ENCODE measurements at regions not wholly inside any gene's neighbourhood (a gene's known extent, or its start where the extent isn't known, plus 50 kb on each side); places are given as distances from the start of the nearest gene placed in this dataset.
"Not testable (repeated sequence)": the region's sequence is repeated elsewhere in the genome, so short reads cannot be mapped to it uniquely, and the experiment has no call there.

GRCh38 chr5:32869216-32869615, 158.1 kb downstream of the NPR3 start:
- no peaks in the 10 kb centered on the region for H3K27me3 ChIP-seq (ENCODE audit: control insufficient read depth, insufficient read depth, low read length)
- H3K4me3 ChIP-seq (ENCODE audit: low read length), result no peak overlapping the region
- H3K36me3 ChIP-seq (ENCODE audit: control insufficient read depth, insufficient read depth, low read length), result no peaks in the 10 kb centered on the region
- no peak overlapping the region for H3K9ac ChIP-seq (ENCODE audit: low read length)
- H3K27ac ChIP-seq (ENCODE audit: low read depth, low read length), result no peak overlapping the region
- no peaks in the 10 kb centered on the region for H3K4me1 ChIP-seq (ENCODE audit: control insufficient read depth, insufficient read depth, low read length)

- H3K4me1 ChIP-seq (ENCODE audit: control insufficient read depth, insufficient read depth, low read length), result no peaks in the 10 kb centered on the region
- no peak overlapping the region for H3K4me3 ChIP-seq (ENCODE audit: low read length)
- no peaks in the 10 kb centered on the region for H3K27me3 ChIP-seq (ENCODE audit: control insufficient read depth, insufficient read depth, low read length)
Observed at GRCh38 chr5:32876791-32877190, 165.7 kb downstream of the NPR3 start.

DNA sequence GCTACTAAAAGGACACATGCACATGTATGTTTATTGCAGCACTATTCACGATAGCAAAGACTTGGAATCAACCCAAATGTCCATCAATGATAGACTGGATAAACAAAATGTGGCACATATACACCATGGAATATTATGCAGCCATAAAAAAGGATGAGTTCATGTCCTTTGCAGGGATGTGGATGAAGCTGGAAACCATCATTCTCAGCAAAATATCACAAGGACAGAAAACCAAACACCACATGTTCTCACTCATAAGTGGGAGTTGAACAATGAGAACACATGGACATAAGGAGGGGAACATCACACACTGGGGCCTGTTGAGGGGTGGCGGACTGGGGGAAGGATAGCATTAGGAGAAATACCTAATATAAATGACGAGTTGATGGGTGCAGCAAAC, 168.2 kb downstream of the NPR3 start:
- H3K27ac ChIP-seq (ENCODE audit: low read depth, low read length); H3K4me3 ChIP-seq (ENCODE audit: low read length); H3K36me3 ChIP-seq (ENCODE audit: control insufficient read depth, insufficient read depth, low read length); H3K9ac ChIP-seq (ENCODE audit: low read length); H3K27me3 ChIP-seq (ENCODE audit: control insufficient read depth, insufficient read depth, low read length); H3K4me1 ChIP-seq (ENCODE audit: control insufficient read depth, insufficient read depth, low read length): not testable (repeated sequence)

More at GRCh38 chr5:32876791-32877190, 165.7 kb downstream of the NPR3 start:
- Histone ChIP-seq H3K27ac (ENCODE audit: low read depth, low read length) (no peak overlapping the region), H3K36me3 (ENCODE audit: control insufficient read depth, insufficient read depth, low read length) (no peaks in the 10 kb centered on the region), H3K9ac (ENCODE audit: low read length) (no peak overlapping the region)

DNA sequence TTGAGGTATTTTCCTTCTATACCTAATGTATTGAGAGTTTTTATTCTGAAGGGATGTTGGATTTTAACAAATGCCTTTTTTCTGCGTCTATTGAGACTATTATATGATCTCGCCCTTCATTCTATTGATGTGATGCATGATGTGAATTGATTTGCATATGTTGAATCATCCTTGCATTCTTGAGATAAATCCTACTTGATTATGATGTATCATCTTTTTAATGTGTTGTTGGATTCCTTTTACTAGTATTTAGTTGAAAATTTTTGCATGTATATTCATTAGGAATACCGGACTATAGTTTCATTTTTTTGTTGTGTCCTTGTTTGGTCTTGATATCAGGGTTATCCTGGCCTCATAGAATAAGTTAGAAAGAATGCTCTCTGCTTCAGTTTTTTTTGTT, 169.7 kb downstream of the NPR3 start:
- Histone ChIP-seq H3K27ac (ENCODE audit: low read depth, low read length) (no peak overlapping the region), H3K36me3 (ENCODE audit: control insufficient read depth, insufficient read depth, low read length) (no peaks in the 10 kb centered on the region), H3K9ac (ENCODE audit: low read length) (no peak overlapping the region), H3K4me1 (ENCODE audit: control insufficient read depth, insufficient read depth, low read length) (no peaks in the 10 kb centered on the region), H3K4me3 (ENCODE audit: low read length) (no peak overlapping the region), H3K27me3 (ENCODE audit: control insufficient read depth, insufficient read depth, low read length) (no peaks in the 10 kb centered on the region)

GRCh38 chr5:32887390-32887789, 176.3 kb downstream of the NPR3 start:
- Histone ChIP-seq H3K9ac (ENCODE audit: low read length) (no peak overlapping the region), H3K27ac (ENCODE audit: low read depth, low read length) (no peak overlapping the region), H3K4me1 (ENCODE audit: control insufficient read depth, insufficient read depth, low read length) (no peaks in the 10 kb centered on the region)

GRCh38 chr5:32889078-32889477, 178.0 kb downstream of the NPR3 start:
- no peak overlapping the region for H3K9ac ChIP-seq (ENCODE audit: low read length)
- H3K4me1 ChIP-seq (ENCODE audit: control insufficient read depth, insufficient read depth, low read length), result no peaks in the 10 kb centered on the region
- H3K4me3 ChIP-seq (ENCODE audit: low read length), result no peak overlapping the region
- no peaks in the 10 kb centered on the region for H3K36me3 ChIP-seq (ENCODE audit: control insufficient read depth, insufficient read depth, low read length)
- H3K27ac ChIP-seq (ENCODE audit: low read depth, low read length), result no peak overlapping the region
- H3K27me3 ChIP-seq (ENCODE audit: control insufficient read depth, insufficient read depth, low read length), result no peaks in the 10 kb centered on the region

More at GRCh38 chr5:32887390-32887789, 176.3 kb downstream of the NPR3 start:
- Histone ChIP-seq H3K4me3 (ENCODE audit: low read length) (no peak overlapping the region), H3K27me3 (ENCODE audit: control insufficient read depth, insufficient read depth, low read length) (no peaks in the 10 kb centered on the region), H3K36me3 (ENCODE audit: control insufficient read depth, insufficient read depth, low read length) (no peaks in the 10 kb centered on the region)

GRCh38 chr5:32903613-32904012, 192.5 kb downstream of the NPR3 start:
- Histone ChIP-seq H3K4me1 (ENCODE audit: control insufficient read depth, insufficient read depth, low read length) (no peaks in the 10 kb centered on the region), H3K27ac (ENCODE audit: low read depth, low read length) (no peak overlapping the region), H3K4me3 (ENCODE audit: low read length) (no peak overlapping the region), H3K27me3 (ENCODE audit: control insufficient read depth, insufficient read depth, low read length) (no peaks in the 10 kb centered on the region), H3K36me3 (ENCODE audit: control insufficient read depth, insufficient read depth, low read length) (no peaks in the 10 kb centered on the region), H3K9ac (ENCODE audit: low read length) (no peak overlapping the region)

DNA sequence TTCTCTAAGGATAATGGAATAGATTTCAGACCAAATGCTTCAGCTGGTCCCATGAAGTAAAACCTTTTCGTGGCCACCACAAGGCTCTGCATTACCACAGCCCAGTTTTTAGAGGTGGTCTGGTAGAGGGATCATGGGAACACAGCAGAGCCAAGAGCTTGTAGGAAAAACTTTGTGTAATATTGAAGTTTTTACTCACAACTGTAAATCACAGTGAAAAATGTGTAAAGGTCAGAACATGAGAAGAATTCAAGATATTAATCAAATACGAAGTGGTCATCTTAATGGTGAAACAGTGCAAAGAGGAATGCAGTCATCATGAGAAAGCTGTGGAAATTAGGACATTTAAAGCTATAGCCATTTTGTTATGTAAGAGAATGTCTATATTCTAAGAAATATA, 197.5 kb downstream of the NPR3 start:
- Histone ChIP-seq H3K27me3 (ENCODE audit: control insufficient read depth, insufficient read depth, low read length) (no peaks in the 10 kb centered on the region), H3K36me3 (ENCODE audit: control insufficient read depth, insufficient read depth, low read length) (no peaks in the 10 kb centered on the region), H3K9ac (ENCODE audit: low read length) (no peak overlapping the region), H3K4me3 (ENCODE audit: low read length) (no peak overlapping the region), H3K27ac (ENCODE audit: low read depth, low read length) (no peak overlapping the region), H3K4me1 (ENCODE audit: control insufficient read depth, insufficient read depth, low read length) (no peaks in the 10 kb centered on the region)

DNA sequence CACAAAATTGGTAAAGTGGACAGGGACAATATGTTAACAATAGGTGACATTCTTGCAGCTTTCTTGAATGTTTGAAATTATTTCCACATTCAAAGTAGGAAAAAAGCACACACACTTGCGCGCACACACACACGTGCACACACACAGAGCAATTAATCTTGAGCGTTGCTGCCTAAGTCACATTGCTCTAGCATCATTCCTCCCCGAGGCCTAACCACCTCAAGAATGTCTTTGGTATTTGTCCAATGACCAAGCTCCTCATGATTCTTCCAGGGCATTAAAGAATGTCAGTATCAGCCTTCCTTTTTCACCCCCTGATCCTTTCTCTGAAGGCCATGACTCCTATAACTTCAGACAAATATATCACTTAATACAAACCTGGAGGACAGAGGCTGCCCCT, 198.1 kb downstream of the NPR3 start:
- H3K27ac ChIP-seq (ENCODE audit: low read depth, low read length), result no peak overlapping the region
- no peak overlapping the region for H3K9ac ChIP-seq (ENCODE audit: low read length)
- no peaks in the 10 kb centered on the region for H3K4me1 ChIP-seq (ENCODE audit: control insufficient read depth, insufficient read depth, low read length)
- H3K36me3 ChIP-seq (ENCODE audit: control insufficient read depth, insufficient read depth, low read length), result no peaks in the 10 kb centered on the region
- H3K27me3 ChIP-seq (ENCODE audit: control insufficient read depth, insufficient read depth, low read length), result no peaks in the 10 kb centered on the region
- no peak overlapping the region for H3K4me3 ChIP-seq (ENCODE audit: low read length)

DNA sequence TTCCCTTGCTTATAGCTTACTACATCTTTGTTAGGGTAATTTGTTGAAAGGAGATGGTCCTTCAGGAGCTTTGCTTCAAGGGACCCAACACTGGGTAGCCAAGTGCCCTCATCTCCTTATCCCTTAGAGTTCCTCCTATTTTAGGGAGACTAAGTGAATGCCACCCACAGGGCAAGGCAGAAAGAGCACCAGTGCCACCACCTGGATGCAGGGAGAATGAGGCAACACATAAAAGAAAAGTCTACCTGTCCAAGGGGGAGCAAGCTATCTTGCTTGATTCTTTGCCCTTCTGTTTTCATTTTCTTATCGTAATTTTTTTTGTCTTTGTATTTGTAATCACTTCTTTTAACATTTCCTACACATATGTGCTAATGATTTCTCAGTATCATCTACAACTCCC, 205.5 kb downstream of the NPR3 start:
- no peaks in the 10 kb centered on the region for H3K4me1 ChIP-seq (ENCODE audit: control insufficient read depth, insufficient read depth, low read length)
- H3K27ac ChIP-seq (ENCODE audit: low read depth, low read length), result no peak overlapping the region
- no peak overlapping the region for H3K9ac ChIP-seq (ENCODE audit: low read length)
- no peaks in the 10 kb centered on the region for H3K36me3 ChIP-seq (ENCODE audit: control insufficient read depth, insufficient read depth, low read length)
- H3K27me3 ChIP-seq (ENCODE audit: control insufficient read depth, insufficient read depth, low read length), result no peaks in the 10 kb centered on the region
- H3K4me3 ChIP-seq (ENCODE audit: low read length), result no peak overlapping the region

DNA sequence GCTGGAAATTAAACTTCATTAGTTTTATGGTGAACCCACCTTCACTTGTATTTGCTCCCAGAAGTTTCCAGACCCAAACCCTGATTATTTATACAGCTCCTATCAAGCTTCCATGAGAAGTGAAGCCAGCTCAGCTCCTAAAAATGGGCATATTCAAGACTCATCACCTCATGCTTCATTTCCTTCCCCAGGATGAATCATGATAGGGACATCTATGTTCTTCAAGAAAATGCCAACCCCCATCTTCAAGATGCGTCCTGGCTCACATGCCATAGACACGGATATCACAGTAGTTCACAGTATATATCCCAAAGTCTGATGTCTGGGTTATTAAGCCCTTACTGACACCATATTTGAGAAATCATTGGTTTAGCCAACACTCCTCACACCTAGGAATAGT, 217.6 kb downstream of the NPR3 start:
- Histone ChIP-seq H3K9ac (ENCODE audit: low read length) (no peak overlapping the region), H3K4me1 (ENCODE audit: control insufficient read depth, insufficient read depth, low read length) (no peaks in the 10 kb centered on the region), H3K4me3 (ENCODE audit: low read length) (no peak overlapping the region), H3K27me3 (ENCODE audit: control insufficient read depth, insufficient read depth, low read length) (no peaks in the 10 kb centered on the region), H3K27ac (ENCODE audit: low read depth, low read length) (no peak overlapping the region), H3K36me3 (ENCODE audit: control insufficient read depth, insufficient read depth, low read length) (no peaks in the 10 kb centered on the region)

DNA sequence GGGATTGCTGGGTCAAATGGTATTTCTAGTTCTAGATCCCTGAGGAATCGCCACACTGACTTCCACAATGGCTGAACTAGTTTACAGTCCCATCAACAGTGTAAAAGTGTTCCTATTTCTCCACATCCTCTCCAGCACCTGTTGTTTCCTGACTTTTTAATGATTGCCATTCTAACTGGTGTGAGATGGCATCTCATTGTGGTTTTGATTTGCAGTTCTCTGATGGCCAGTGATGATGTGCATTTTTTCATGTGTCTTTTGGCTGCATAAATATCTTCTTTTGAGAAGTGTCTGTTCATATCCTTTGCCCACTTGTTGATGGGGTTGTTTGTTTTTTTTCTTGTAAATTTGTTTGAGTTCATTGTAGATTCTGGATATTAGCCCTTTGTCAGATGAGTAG, 220.3 kb downstream of the NPR3 start:
- H3K9ac ChIP-seq (ENCODE audit: low read length); H3K4me3 ChIP-seq (ENCODE audit: low read length); H3K27ac ChIP-seq (ENCODE audit: low read depth, low read length); H3K27me3 ChIP-seq (ENCODE audit: control insufficient read depth, insufficient read depth, low read length); H3K36me3 ChIP-seq (ENCODE audit: control insufficient read depth, insufficient read depth, low read length); H3K4me1 ChIP-seq (ENCODE audit: control insufficient read depth, insufficient read depth, low read length): not testable (repeated sequence)

DNA sequence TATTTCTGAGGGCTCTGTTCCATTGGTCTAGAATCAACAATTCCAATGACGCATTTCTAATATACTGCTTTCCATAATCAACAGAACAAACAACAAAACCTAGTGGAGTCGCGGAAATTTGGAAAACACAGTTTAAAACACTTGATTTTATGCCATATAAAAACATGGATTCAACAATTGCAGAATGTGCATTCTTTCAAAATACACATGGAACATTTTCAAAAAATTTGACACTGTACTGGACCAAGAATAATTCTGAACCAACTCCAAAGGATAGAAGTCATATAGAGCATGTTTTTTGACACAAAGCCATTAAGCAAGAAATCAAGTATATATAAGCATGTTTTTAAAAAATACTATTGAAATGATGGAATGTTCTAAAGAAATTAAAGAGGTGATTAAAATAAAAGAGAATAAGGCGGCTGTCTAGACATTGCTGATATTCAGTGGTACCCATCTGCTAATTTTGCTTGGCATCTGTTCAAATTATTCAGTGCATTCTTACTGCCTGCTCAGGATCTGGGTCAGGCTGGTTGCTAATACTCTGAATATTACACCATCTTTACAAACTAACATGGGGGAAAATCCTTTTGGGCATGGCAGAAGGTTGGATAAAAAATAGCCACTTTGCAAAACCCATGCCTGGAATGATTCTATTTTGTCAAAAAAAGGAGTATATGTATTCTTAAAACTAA, 221.3 kb downstream of the NPR3 start:
- no peak overlapping the region for H3K4me3 ChIP-seq (ENCODE audit: low read length)
- H3K4me1 ChIP-seq (ENCODE audit: control insufficient read depth, insufficient read depth, low read length), result no peaks in the 10 kb centered on the region
- H3K27me3 ChIP-seq (ENCODE audit: control insufficient read depth, insufficient read depth, low read length), result no peaks in the 10 kb centered on the region
- H3K36me3 ChIP-seq (ENCODE audit: control insufficient read depth, insufficient read depth, low read length), result no peaks in the 10 kb centered on the region
- H3K27ac ChIP-seq (ENCODE audit: low read depth, low read length), result no peak overlapping the region
- H3K9ac ChIP-seq (ENCODE audit: low read length), result no peak overlapping the region

Measured in rectal smooth muscle tissue (tissue), 1 donor.